ENCODE measurements at regions not wholly inside any gene's neighbourhood (a gene's known extent, or its start where the extent isn't known, plus 50 kb on each side); places are given as distances from the start of the nearest gene placed in this dataset.

- TF ChIP-seq POLR2A (IDR thresholded peaks at IDR 0.05; ENCODE audit: extremely low read depth, insufficient read length) (no peak), CTCF (IDR thresholded peaks at IDR 0.05; ENCODE audit: low read depth, low read length) (no peak)
These were observed 183.2 kb downstream of the TMEM161B start for GRCh38 chr5:88085462-88085861.
